H9 (cell line): ENCODE measurements at regions not wholly inside any gene's neighbourhood (a gene's known extent, or its start where the extent isn't known, plus 50 kb on each side); places are given as distances from the start of the nearest gene placed in this dataset.

Experiments
- DNase-seq: peaks from one replicate; pipeline ENCODE4 v3.0.0-alpha.2; 2017
- H2AFZ ChIP-seq: one replicate; pipeline ENCODE4 v1.6.1; 2013; ENCODE audit warnings: mild to moderate bottlenecking, low read length, control low read depth, moderate library complexity
- H2AK5ac ChIP-seq: 2 replicates; pipeline ENCODE4 v1.6.1; 2013; ENCODE audit warnings: low read length, control low read depth, mixed read lengths; ENCODE audit not compliant: insufficient read length
- H2BK120ac ChIP-seq: one replicate; pipeline ENCODE4 v1.6.1; 2013; ENCODE audit warnings: low read depth, mild to moderate bottlenecking, low read length, control low read depth, inconsistent platforms; ENCODE audit not compliant: poor library complexity, severe bottlenecking
- H2BK12ac ChIP-seq: 2 replicates; pipeline ENCODE4 v1.6.1; 2013; ENCODE audit warnings: low read length, control low read depth, mixed read lengths, low read depth; ENCODE audit not compliant: insufficient read length
- H2BK15ac ChIP-seq: 2 replicates; pipeline ENCODE4 v1.6.1; 2013; ENCODE audit warnings: low read depth, low read length, control low read depth
- H2BK20ac ChIP-seq: one replicate; pipeline ENCODE4 v1.6.1; 2013; ENCODE audit warnings: low read depth, mild to moderate bottlenecking, low read length, control low read depth, inconsistent platforms; ENCODE audit not compliant: poor library complexity, severe bottlenecking
- H2BK5ac ChIP-seq: 2 replicates; pipeline ENCODE4 v1.6.1; 2013; ENCODE audit warnings: low read length, control low read depth, mixed read lengths; ENCODE audit not compliant: insufficient read length
- H3K14ac ChIP-seq: 2 replicates; pipeline ENCODE4 v1.6.1; 2013; ENCODE audit warnings: low read length, control low read depth; ENCODE audit not compliant: insufficient read depth
- H3K18ac ChIP-seq: 2 replicates; pipeline ENCODE4 v1.6.1; 2013; ENCODE audit warnings: low read depth, mild to moderate bottlenecking, mixed read lengths, low read length, control low read depth; ENCODE audit not compliant: insufficient read length
- H3K23ac ChIP-seq: 2 replicates; pipeline ENCODE4 v1.6.1; 2013; ENCODE audit warnings: low read length, control low read depth, mixed read lengths, low read depth; ENCODE audit not compliant: insufficient read length
- H3K23me2 ChIP-seq: 2 replicates; pipeline ENCODE4 v1.6.1; 2013; ENCODE audit warnings: low read depth, mild to moderate bottlenecking, mixed read lengths, low read length, control low read depth; ENCODE audit not compliant: insufficient read length, poor library complexity, severe bottlenecking
- H3K27ac ChIP-seq: 2 replicates; pipeline ENCODE4 v1.5.1; 2013; ENCODE audit warnings: low read length, control low read depth, mixed read lengths, low read depth; ENCODE audit not compliant: insufficient read length
- H3K27me3 ChIP-seq: 2 replicates; pipeline ENCODE4 v1.6.1; 2013; ENCODE audit warnings: low read length, control low read depth, inconsistent platforms; ENCODE audit not compliant: insufficient read depth
- H3K4ac ChIP-seq: 2 replicates; pipeline ENCODE4 v1.6.1; 2013; ENCODE audit warnings: low read depth, mild to moderate bottlenecking, control low read depth, inconsistent platforms, low read length, moderate library complexity
- H3K4me1 ChIP-seq: 2 replicates; pipeline ENCODE4 v1.6.1; 2013; ENCODE audit warnings: low read length, control low read depth, inconsistent platforms; ENCODE audit not compliant: insufficient read depth
- H3K4me2 ChIP-seq: 2 replicates; pipeline ENCODE4 v1.6.1; 2013; ENCODE audit warnings: low read length, control low read depth, mixed read lengths; ENCODE audit not compliant: insufficient read length, insufficient read depth
- H3K56ac ChIP-seq: 2 replicates; pipeline ENCODE4 v1.6.1; 2013; ENCODE audit warnings: low read depth, mild to moderate bottlenecking, mixed read lengths, low read length, control low read depth; ENCODE audit not compliant: insufficient read length
- H3K79me1 ChIP-seq: 2 replicates; pipeline ENCODE4 v1.6.1; 2013; ENCODE audit warnings: low read depth, mild to moderate bottlenecking, moderate library complexity, low read length, control low read depth, inconsistent platforms; ENCODE audit not compliant: insufficient read depth, poor library complexity, severe bottlenecking
- H3K79me2 ChIP-seq: 2 replicates; pipeline ENCODE4 v1.6.1; 2013; ENCODE audit warnings: low read length, control low read depth, inconsistent platforms; ENCODE audit not compliant: insufficient read depth
- H3K9ac ChIP-seq: 2 replicates; pipeline ENCODE4 v1.6.1; 2013; ENCODE audit warnings: low read length, control low read depth, mixed read lengths; ENCODE audit not compliant: insufficient read length; ENCODE audit errors: extremely low read depth
- H3K9me3 ChIP-seq: one replicate; pipeline ENCODE4 v1.6.1; 2013; ENCODE audit warnings: low read depth, low read length, inconsistent platforms; ENCODE audit not compliant: control insufficient read depth
- H3T11ph ChIP-seq: one replicate; pipeline ENCODE4 v1.6.1; 2013; ENCODE audit warnings: mild to moderate bottlenecking, low read length, control low read depth, inconsistent platforms
- H4K20me1 ChIP-seq: one replicate; pipeline ENCODE4 v1.6.1; 2013; ENCODE audit not compliant: control insufficient read depth, insufficient read length, insufficient read depth
- H4K5ac ChIP-seq: 2 replicates; pipeline ENCODE4 v1.6.1; 2013; ENCODE audit warnings: low read depth, mild to moderate bottlenecking, mixed read lengths, low read length, control low read depth; ENCODE audit not compliant: insufficient read length
- H4K8ac ChIP-seq: replicated peaks from 2 replicates; pipeline ENCODE4 v1.6.1; 2013; ENCODE audit warnings: low read length, control low read depth, mixed read lengths, low read depth; ENCODE audit not compliant: insufficient read length
- H4K91ac ChIP-seq: 2 replicates; pipeline ENCODE4 v1.6.1; 2013; ENCODE audit warnings: low read depth, mild to moderate bottlenecking, moderate library complexity, mixed read lengths, low read length, control low read depth; ENCODE audit not compliant: insufficient read length
- H3K27ac Mint-ChIP-seq, 3 experiments: 2 replicates in 2 of 3; 3 replicates in 1 of 3; pipeline ENCODE4 v1.8.0; 2020 to 2021; ENCODE audit warnings: mixed read lengths in 3 of 3, mild to moderate bottlenecking in 1 of 3, moderate library complexity in 1 of 3
- H3K27me3 Mint-ChIP-seq: 2 replicates; pipeline ENCODE4 v1.8.0; 2021; ENCODE audit warnings: low read depth, mild to moderate bottlenecking, moderate library complexity, mixed read lengths
- H3K36me3 Mint-ChIP-seq, 3 experiments: 2 replicates in 2 of 3; 3 replicates in 1 of 3; pipeline ENCODE4 v1.8.0; 2020 to 2021; ENCODE audit warnings: low read depth in 3 of 3, mixed read lengths in 3 of 3; ENCODE audit not compliant: insufficient read depth in 1 of 3
- H3K4me1 Mint-ChIP-seq, 2 experiments: 2 replicates each; pipeline ENCODE4 v1.8.0; 2020; ENCODE audit warnings: mixed read lengths in 2 of 2
- H3K4me3 Mint-ChIP-seq, 2 experiments: 2 replicates in 1 of 2; 3 replicates in 1 of 2; pipeline ENCODE4 v1.8.0; 2020 to 2021; ENCODE audit warnings: mild to moderate bottlenecking in 2 of 2, mixed read lengths in 2 of 2, moderate library complexity in 1 of 2
- H3K9me3 Mint-ChIP-seq, 2 experiments: 2 replicates in 1 of 2; 3 replicates in 1 of 2; pipeline ENCODE4 v1.8.0; 2020; ENCODE audit warnings: mild to moderate bottlenecking in 2 of 2, mixed read lengths in 2 of 2, moderate library complexity in 1 of 2
- CTCF ChIP-seq: fragments of 200-600 bp; sonication (generic); conservative IDR thresholded peaks from 3 replicates; pipeline ENCODE4 v1.8.0; 2021; ENCODE audit warnings: antibody characterized with exemption, mild to moderate bottlenecking
- whole genome bisulfite sequencing: extraction: QIAGEN DNeasy Blood & Tissue Kit; methylation state at CpG from one replicate; pipeline ENCODE4 v1.1.7; 2013; ENCODE audit warnings: missing lambda C conversion rate, low lambda C conversion rate, mixed read lengths; ENCODE audit not compliant: insufficient read length; ENCODE audit errors: extremely low coverage; 5-methylcytosine and 5-hydroxymethylcytosine counted together

DNA sequence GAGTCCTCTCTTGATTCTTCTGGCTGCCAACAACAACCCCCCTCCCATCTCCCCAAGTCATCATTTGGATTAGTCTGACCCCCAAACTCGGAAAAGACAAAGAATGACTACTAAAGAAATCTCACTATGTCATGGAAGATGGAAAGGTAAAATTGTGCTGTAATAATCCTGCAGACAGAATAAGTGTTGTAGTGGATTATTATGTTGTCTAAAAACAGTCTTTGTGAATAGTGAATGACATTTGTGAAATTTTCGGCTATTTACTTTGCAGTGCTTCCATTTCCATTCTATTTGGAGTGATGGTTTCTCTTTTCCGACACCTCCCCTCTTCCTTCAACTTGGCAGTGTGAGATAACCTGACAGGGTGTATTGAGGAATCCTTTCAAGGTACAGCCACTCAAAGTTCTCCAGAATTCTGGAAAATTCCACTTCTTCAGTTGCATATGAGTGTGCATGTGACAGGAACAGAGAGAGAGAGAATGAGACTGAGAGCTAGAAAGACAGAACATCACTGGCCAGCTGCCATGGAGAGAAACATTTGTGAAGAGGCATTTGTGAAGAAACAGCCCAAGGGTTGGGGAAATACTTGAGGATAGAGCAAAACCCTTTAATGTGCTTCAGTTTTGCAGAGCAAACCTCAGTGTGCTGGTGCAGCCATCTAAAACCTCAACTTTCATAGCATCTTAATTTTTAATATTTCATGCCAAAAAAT, 141.9 kb upstream of the DLX2 start:
- H3K23ac ChIP-seq, result no peak overlapping the region
- no peak overlapping the region for H4K5ac ChIP-seq
- peaks cover 5% of the 10 kb centered on the region; the same call in 1 of the 2 replicates for H3K4me1 ChIP-seq
- H3K27me3 ChIP-seq, result no peaks in the 10 kb centered on the region
- no peak overlapping the region for H2BK20ac ChIP-seq
- H3K36me3 Mint-ChIP-seq, result no peaks in the 10 kb centered on the region
- H3K27ac ChIP-seq, result no peak overlapping the region
- no peak overlapping the region; a peak in 1 of 7 replicates for H3K27ac Mint-ChIP-seq
- no CpG with 5 or more reads among the region's 3 CpGs for WGBS
- H3K18ac ChIP-seq, result no peak overlapping the region
- no peak overlapping the region for H3K56ac ChIP-seq
- H2AFZ ChIP-seq, result no peak overlapping the region
- H3K27me3 Mint-ChIP-seq, result peaks cover 6% of the 10 kb centered on the region
- H2AK5ac ChIP-seq, result no peak overlapping the region
- no peak overlapping the region for H2BK15ac ChIP-seq
- no peak overlapping the region for H3K4ac ChIP-seq
- H2BK120ac ChIP-seq, result no peak overlapping the region
- no peak overlapping the region for H3T11ph ChIP-seq
- H4K8ac ChIP-seq, result no peak overlapping the region
- H3K14ac ChIP-seq, result no peak overlapping the region
- H3K79me1 ChIP-seq, result no peaks in the 10 kb centered on the region
- TF ChIP-seq CTCF, result no peak
- H3K79me2 ChIP-seq, result no peaks in the 10 kb centered on the region
- no peak overlapping the region for H2BK5ac ChIP-seq
- no peak overlapping the region for H3K4me2 ChIP-seq
- H4K91ac ChIP-seq, result no peak overlapping the region
- no peak for DNase-seq
- no peaks in the 10 kb centered on the region for H3K23me2 ChIP-seq
- H3K4me3 Mint-ChIP-seq, result no peak overlapping the region
- H3K9me3 Mint-ChIP-seq, result no peaks in the 10 kb centered on the region; a peak in 1 of 5 replicates
- H2BK12ac ChIP-seq, result no peak overlapping the region
- no peak overlapping the region for H3K9ac ChIP-seq
- H3K4me1 Mint-ChIP-seq, result peaks cover 38 to 39% of the 10 kb centered on the region in 2 experiments
- no peaks in the 10 kb centered on the region for H4K20me1 ChIP-seq
- H3K9me3 ChIP-seq, result no peaks in the 10 kb centered on the region
